ENCODE measurements at regions not wholly inside any gene's neighbourhood (a gene's known extent, or its start where the extent isn't known, plus 50 kb on each side); places are given as distances from the start of the nearest gene placed in this dataset.

GRCh38 chr20:3316136-3316535 lies 77.1 kb upstream of the SLC4A11 start:
- Histone ChIP-seq H3K27me3 (no peaks in the 10 kb centered on the region), H3K4me1 (no peaks in the 10 kb centered on the region), H3K36me3 (peaks cover 0 to 32% (median 2%) of the 10 kb centered on the region in 3 donors), H3K4me3 (no peak overlapping the region), H3K9me3 (no peaks in the 10 kb centered on the region), H3K27ac (no peak overlapping the region)
- DNase-seq = no peak
- TF ChIP-seq POLR2A (IDR thresholded peaks at IDR 0.05) (no peak), CTCF (IDR thresholded peaks at IDR 0.05) (no peak)

GRCh38 chr20:3315136-3315535 lies 76.1 kb upstream of the SLC4A11 start:
- H3K27ac ChIP-seq = no peak overlapping the region

GRCh38 chr20:3314391-3314790 lies 75.4 kb upstream of the SLC4A11 start:
- Histone ChIP-seq H3K4me3 (no peak overlapping the region), H3K9me3 (no peaks in the 10 kb centered on the region), H3K36me3 (peaks cover 0 to 42% (median 2%) of the 10 kb centered on the region in 3 donors), H3K27me3 (no peaks in the 10 kb centered on the region), H3K27ac (no peak overlapping the region), H3K4me1 (no peaks in the 10 kb centered on the region)
- no peak for TF ChIP-seq POLR2A (IDR thresholded peaks at IDR 0.05)
- TF ChIP-seq CTCF (IDR thresholded peaks at IDR 0.05) = no peak
- DNase-seq = no peak

More at GRCh38 chr20:3315136-3315535, 76.1 kb upstream of the SLC4A11 start:
- TF ChIP-seq CTCF (IDR thresholded peaks at IDR 0.05) (no peak), POLR2A (IDR thresholded peaks at IDR 0.05) (no peak)
- Histone ChIP-seq H3K36me3 (peaks cover 0 to 38% (median 2%) of the 10 kb centered on the region in 3 donors), H3K4me3 (no peak overlapping the region), H3K4me1 (no peaks in the 10 kb centered on the region), H3K27me3 (no peaks in the 10 kb centered on the region), H3K9me3 (no peaks in the 10 kb centered on the region)
- DNase-seq = no peak

GRCh38 chr20:3313683-3314065 lies 74.7 kb upstream of the SLC4A11 start:
- TF ChIP-seq CTCF (IDR thresholded peaks at IDR 0.05) = no peak
- no peak for TF ChIP-seq POLR2A (IDR thresholded peaks at IDR 0.05)
- Histone ChIP-seq H3K9me3 (no peaks in the 10 kb centered on the region), H3K36me3 (peaks cover 0 to 42% (median 2%) of the 10 kb centered on the region in 3 donors), H3K27me3 (no peaks in the 10 kb centered on the region), H3K4me3 (no peak overlapping the region), H3K4me1 (no peaks in the 10 kb centered on the region), H3K27ac (no peak overlapping the region)
- DNase-seq = no peak

- TF ChIP-seq CTCF (IDR thresholded peaks at IDR 0.05) = no peak
- TF ChIP-seq POLR2A (IDR thresholded peaks at IDR 0.05) = no peak
- H3K4me3 ChIP-seq = no peak overlapping the region
- no peak for DNase-seq
- H3K4me1 ChIP-seq = no peaks in the 10 kb centered on the region
- no peak overlapping the region for H3K27ac ChIP-seq
- H3K9me3 ChIP-seq = no peaks in the 10 kb centered on the region
- no peaks in the 10 kb centered on the region for H3K27me3 ChIP-seq
- peaks cover 0 to 45% (median 2%) of the 10 kb centered on the region in 3 donors for H3K36me3 ChIP-seq
Measured at GRCh38 chr20:3312940-3313682, 74.1 kb upstream of the SLC4A11 start.

Measured in Peyer's patch (tissue), 4 donors.